ENCODE measurements at regions not wholly inside any gene's neighbourhood (a gene's known extent, or its start where the extent isn't known, plus 50 kb on each side); places are given as distances from the start of the nearest gene placed in this dataset.
A peak's percentile ranks its signal among the peaks of the same experiment; 100 is the strongest.

DNA sequence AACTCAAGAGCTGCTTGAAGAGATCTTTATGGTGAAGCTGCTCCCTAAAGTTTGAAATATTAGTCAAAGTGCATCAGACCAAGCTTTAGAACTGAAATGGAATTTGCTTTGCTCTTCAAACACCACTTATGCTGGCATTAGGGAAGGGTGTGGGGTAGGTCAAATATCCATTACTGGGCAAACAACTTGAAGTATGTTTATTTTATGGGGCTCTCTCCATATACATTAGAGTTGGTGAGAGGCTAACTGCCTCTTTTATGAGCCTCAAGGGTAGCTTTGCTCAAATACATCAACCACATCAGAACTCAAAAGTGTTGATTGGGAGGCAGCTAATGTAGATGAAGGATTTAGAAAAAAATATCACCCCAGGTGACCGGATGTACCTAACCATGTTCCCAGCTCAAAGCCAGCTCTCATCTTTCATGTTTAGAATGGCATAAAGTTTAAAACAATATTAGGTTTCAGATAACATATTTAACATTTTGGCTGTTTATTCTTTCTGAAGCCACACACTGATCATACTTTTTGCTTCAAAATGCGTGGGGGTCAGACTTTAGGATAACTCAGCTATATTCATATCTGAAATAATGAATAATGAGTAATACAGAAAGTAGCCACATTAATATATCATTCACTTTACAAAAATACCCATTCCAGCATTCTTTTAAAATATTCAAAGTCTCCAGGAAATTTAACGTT is 318.6 kb downstream of the PTEN start:
- no peaks in the 10 kb centered on the region for H3K36me3 ChIP-seq
- H3K27ac ChIP-seq: no peak overlapping the region
- H3K4me1 ChIP-seq (ENCODE audit: low read depth): peaks cover 7% of the 10 kb centered on the region
- DNase-seq (ENCODE audit: low read depth in 1 of 2, low spot score in 1 of 2): no peak
- TF ChIP-seq, protein P1, sequence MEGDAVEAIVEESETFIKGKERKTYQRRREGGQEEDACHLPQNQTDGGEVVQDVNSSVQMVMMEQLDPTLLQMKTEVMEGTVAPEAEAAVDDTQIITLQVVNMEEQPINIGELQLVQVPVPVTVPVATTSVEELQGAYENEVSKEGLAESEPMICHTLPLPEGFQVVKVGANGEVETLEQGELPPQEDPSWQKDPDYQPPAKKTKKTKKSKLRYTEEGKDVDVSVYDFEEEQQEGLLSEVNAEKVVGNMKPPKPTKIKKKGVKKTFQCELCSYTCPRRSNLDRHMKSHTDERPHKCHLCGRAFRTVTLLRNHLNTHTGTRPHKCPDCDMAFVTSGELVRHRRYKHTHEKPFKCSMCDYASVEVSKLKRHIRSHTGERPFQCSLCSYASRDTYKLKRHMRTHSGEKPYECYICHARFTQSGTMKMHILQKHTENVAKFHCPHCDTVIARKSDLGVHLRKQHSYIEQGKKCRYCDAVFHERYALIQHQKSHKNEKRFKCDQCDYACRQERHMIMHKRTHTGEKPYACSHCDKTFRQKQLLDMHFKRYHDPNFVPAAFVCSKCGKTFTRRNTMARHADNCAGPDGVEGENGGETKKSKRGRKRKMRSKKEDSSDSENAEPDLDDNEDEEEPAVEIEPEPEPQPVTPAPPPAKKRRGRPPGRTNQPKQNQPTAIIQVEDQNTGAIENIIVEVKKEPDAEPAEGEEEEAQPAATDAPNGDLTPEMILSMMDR (IDR thresholded peaks at IDR 0.05; ENCODE audit: low read depth, low read length): no peak
- H3K27me3 ChIP-seq: no peaks in the 10 kb centered on the region
- H3K4me3 ChIP-seq: no peak overlapping the region
- no peaks in the 10 kb centered on the region for H3K9me3 ChIP-seq (ENCODE audit: low read depth)

DNA sequence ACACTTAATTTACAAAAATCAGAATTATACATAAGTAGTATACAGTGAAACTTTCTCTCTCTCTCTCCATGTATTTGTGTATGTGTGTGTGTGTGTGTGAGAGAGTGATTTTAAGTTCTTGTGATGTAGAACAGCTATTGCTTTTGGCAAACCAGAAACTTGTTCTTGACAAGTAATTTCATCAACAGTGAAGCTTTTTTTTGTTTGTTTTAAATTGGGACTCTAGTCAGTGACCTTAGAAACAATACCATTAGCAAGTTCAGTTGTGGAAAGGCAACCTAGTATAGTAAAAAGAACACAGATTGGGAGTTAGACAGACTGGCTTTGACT is 319.1 kb downstream of the PTEN start:
- peaks cover 7% of the 10 kb centered on the region for H3K4me1 ChIP-seq (ENCODE audit: low read depth)
- no peak overlapping the region for H3K27ac ChIP-seq
- no peaks in the 10 kb centered on the region for H3K27me3 ChIP-seq
- no peaks in the 10 kb centered on the region for H3K9me3 ChIP-seq (ENCODE audit: low read depth)
- H3K4me3 ChIP-seq: no peak overlapping the region
- TF ChIP-seq, protein P1 (IDR thresholded peaks at IDR 0.05; ENCODE audit: low read depth, low read length): no peak
- DNase-seq (ENCODE audit: low read depth in 1 of 2, low spot score in 1 of 2): peak in 1 of 2 donors; percentile 24
- no peaks in the 10 kb centered on the region for H3K36me3 ChIP-seq

DNA sequence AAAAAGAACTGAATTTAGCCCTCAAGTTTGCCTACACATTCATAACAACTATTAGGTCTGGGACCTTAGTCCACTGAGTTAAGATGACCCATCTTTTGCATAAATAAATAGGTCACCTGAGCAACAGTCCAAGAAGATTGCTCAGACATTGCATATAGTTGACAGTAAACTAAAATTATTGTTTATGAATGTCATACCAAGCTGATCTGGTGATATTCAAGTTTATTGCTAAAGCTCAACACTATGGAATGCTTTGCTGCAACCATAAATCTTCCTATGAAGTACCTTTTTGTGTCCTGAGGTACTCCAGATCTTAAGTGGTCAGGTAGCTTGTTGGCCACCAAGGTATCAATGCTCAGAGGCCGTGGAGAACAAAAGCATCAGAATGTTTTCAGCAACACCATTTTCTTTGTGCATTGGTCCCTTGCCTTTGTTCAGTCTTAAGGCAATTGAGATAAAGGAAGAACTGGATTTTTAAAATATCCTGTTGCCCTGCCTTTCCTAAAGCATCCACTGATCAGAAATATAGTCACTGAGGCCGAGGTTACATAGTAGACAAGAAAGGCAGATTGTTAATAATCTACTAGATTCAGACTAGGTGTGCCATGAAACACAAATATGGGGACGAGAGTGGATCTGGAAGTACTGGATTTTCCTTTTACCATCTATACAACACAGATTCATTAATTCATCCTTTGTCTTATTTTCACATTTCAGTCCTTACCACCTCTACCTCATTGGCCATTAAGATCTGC is 321.3 kb downstream of the PTEN start:
- DNase-seq (ENCODE audit: low read depth in 1 of 2, low spot score in 1 of 2): no peak
- no peak overlapping the region for H3K4me3 ChIP-seq
- H3K36me3 ChIP-seq: no peaks in the 10 kb centered on the region
- H3K27me3 ChIP-seq: no peaks in the 10 kb centered on the region
- H3K9me3 ChIP-seq (ENCODE audit: low read depth): no peaks in the 10 kb centered on the region
- peaks cover 7% of the 10 kb centered on the region for H3K4me1 ChIP-seq (ENCODE audit: low read depth)
- TF ChIP-seq, protein P1 (IDR thresholded peaks at IDR 0.05; ENCODE audit: low read depth, low read length): no peak
- no peak overlapping the region for H3K27ac ChIP-seq

DNA sequence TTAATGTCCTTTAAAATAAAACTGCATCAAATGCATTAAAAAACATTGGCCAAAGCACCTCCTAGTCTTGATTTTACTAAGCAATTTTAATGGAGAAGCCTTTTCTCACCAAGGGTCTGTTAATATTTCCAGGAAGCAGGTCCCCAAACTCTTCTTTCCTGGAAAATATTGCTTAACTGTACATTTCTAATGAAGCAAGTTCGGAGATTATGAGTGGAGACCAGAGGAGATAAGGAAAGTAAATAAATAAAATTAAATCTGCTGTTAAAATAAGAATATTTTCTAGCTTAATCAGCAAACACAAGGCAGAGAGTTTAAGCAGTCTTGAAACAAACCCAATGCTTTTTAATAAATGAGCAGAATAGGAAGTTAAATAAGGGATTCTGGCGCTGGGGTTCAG is 322.4 kb downstream of the PTEN start:
- H3K9me3 ChIP-seq (ENCODE audit: low read depth): no peaks in the 10 kb centered on the region
- no peaks in the 10 kb centered on the region for H3K36me3 ChIP-seq
- DNase-seq (ENCODE audit: low read depth in 1 of 2, low spot score in 1 of 2): peak in 1 of 2 donors; percentile 14
- H3K4me3 ChIP-seq: no peak overlapping the region
- no peak overlapping the region for H3K27ac ChIP-seq
- TF ChIP-seq, protein P1 (IDR thresholded peaks at IDR 0.05; ENCODE audit: low read depth, low read length): no peak
- peaks cover 7% of the 10 kb centered on the region for H3K4me1 ChIP-seq (ENCODE audit: low read depth)
- no peaks in the 10 kb centered on the region for H3K27me3 ChIP-seq

DNA sequence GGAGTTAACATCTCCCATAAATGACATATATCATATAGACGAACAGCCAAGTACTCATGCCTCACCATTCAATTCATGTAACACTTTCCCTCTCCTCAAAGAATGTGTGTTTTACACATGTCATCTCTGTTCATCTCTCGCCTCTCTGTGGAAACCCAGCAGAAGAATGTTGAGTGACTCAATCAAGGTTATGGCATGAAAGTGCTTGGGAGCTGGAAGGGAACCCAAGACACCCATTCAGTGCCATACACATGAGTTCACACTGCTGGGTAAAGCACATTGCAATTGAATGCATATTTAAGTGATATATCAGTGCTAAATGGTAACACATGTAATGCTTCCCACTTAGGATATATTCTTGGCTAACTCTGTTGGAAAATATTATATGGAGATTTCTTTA is 322.9 kb downstream of the PTEN start:
- TF ChIP-seq, protein P1 (IDR thresholded peaks at IDR 0.05; ENCODE audit: low read depth, low read length): no peak
- peak in 1 of 2 donors; percentile 65 for DNase-seq (ENCODE audit: low read depth in 1 of 2, low spot score in 1 of 2)

More for the DNA sequence above, 322.9 kb downstream of the PTEN start:
- H3K4me3 ChIP-seq: no peak overlapping the region
- H3K36me3 ChIP-seq: no peaks in the 10 kb centered on the region
- peaks cover 7% of the 10 kb centered on the region for H3K4me1 ChIP-seq (ENCODE audit: low read depth)
- H3K9me3 ChIP-seq (ENCODE audit: low read depth): no peaks in the 10 kb centered on the region
- no peaks in the 10 kb centered on the region for H3K27me3 ChIP-seq
- H3K27ac ChIP-seq: no peak overlapping the region
